ENCODE measurements at regions not wholly inside any gene's neighbourhood (a gene's known extent, or its start where the extent isn't known, plus 50 kb on each side); places are given as distances from the start of the nearest gene placed in this dataset.
A peak's percentile ranks its signal among the peaks of the same experiment; 100 is the strongest.

DNA sequence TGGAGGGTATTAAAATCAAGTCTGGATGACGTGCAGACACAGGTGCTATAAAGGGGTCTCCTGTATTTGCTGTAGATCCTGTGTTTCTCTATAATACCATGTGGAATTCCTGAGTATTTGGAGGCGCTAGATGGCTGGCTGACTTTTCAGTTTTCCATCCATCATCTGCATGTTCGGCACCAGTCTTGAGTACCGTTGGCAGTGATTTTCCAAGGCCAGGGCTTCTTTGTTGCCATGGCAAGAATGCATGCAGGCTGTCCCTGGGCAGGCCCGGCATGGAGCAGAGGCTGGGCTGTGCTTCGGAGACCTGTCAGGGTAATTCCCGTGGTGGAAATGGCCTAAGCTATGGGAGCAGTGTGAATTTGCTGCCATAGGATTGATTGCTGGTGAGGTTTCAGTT is 405.9 kb upstream of the HS6ST1 start:
- H3K36me3 Mint-ChIP-seq: peaks cover 3 to 7% of the 10 kb centered on the region in 2 donors
- H3K4me1 Mint-ChIP-seq: no peaks in the 10 kb centered on the region
- no peaks in the 10 kb centered on the region for H3K27me3 Mint-ChIP-seq
- H3K9me3 Mint-ChIP-seq: peaks cover 4 to 20% (median 8%) of the 10 kb centered on the region in 7 donors
- no peak overlapping the region for H3K4me3 Mint-ChIP-seq
- DNase-seq: no peak
- no peak overlapping the region for H3K27ac Mint-ChIP-seq
- ATAC-seq (ENCODE audit: low read depth in 2 of 2): no peak

DNA sequence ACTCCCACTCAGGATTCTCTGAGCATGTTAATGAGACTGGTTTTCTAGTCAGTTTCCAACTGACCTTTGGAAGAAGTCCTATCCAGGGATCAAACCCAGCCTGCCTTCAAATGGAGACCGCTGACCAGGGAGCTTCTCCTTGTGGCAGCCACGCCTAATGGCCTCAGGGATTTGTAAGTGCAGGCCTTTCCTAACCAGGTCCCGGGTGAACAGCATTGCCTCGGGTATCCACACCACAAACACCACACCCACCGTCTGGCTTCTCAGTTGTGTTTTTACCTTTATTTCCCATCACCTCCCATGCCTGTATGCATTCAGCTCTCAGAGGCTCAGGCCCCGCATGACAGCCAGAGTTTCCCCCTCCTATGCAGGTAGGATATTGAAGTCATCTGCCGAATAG is 406.3 kb upstream of the HS6ST1 start:
- Mint-ChIP-seq H3K36me3 (peaks cover 3 to 7% of the 10 kb centered on the region in 2 donors), H3K4me3 (no peak overlapping the region), H3K9me3 (peaks cover 4 to 17% (median 8%) of the 10 kb centered on the region in 7 donors), H3K27ac (peak overlapping the region in 2 of 6 donors; percentile 13 to 75), H3K4me1 (no peaks in the 10 kb centered on the region), H3K27me3 (no peaks in the 10 kb centered on the region)
- no peak for ATAC-seq (ENCODE audit: low read depth in 2 of 2)
- DNase-seq: no peak

DNA sequence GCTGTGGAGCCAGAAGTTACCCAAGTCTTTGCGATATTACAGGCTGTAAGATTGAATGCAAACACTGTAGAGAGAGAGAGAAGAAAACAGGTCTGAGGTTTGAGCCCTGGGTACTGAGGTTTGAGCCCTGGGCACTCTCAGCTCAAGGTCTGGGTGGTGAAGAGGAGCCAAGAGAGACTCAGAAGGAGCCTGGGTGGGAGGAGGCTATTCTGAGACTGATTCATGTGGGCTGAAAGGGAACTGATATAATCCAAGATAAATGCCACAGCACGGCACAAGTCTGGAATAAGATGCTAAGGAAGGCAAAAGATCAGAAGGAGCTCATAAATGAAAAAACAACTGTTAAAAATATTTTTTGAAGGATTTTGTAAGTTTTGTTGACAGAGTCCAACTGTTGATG is 407.6 kb upstream of the HS6ST1 start:
- Mint-ChIP-seq H3K27me3 (no peaks in the 10 kb centered on the region), H3K4me1 (no peaks in the 10 kb centered on the region), H3K36me3 (peaks cover 3 to 7% of the 10 kb centered on the region in 2 donors), H3K9me3 (peaks cover 4 to 14% (median 9%) of the 10 kb centered on the region in 7 donors), H3K4me3 (peak overlapping the region in 1 of 8 donors; percentile 61), H3K27ac (peak overlapping the region in 1 of 6 donors; percentile 21)
- DNase-seq (no peak), ATAC-seq (ENCODE audit: low read depth in 2 of 2) (no peak)

DNA sequence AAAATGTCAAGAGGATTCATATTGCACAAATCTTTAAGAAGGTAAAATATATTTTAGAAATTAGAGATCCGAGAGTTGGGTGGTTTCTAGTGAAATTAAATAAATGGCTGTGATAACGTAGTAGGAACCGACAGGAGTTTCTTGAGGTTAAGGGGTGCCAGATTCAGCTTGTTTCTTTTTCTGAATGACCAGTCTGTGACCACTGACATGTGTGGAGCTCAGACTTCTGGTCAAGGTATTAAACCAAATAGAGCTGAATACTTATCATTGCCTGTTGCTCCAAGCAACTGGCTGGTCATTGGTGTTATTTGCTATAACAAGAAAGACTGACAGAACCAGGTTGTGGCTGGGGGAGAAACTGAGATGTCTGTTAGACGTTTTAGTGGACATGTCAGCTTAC is 408.2 kb upstream of the HS6ST1 start:
- no peaks in the 10 kb centered on the region for H3K4me1 Mint-ChIP-seq

DNA sequence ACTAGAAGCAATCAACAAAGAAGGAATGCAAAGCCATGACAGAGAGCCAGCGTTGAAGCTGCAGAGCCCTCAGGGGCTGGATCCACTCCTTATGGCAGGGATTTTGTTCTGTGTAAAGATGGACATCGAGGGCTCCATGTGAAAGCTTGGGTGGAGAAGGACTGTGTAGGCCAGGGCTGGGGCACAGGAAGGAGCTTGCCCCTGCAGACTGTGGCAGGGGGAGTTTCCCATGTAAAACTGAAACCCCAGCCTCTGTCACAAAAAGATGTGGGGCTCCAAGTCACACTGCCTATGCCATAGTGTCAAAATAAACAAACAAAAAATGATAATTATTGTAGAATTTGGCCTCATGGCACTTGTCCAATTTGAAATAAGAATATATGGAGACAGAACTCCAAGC is 408.7 kb upstream of the HS6ST1 start:
- Mint-ChIP-seq H3K4me3 (no peak overlapping the region), H3K27ac (no peak overlapping the region), H3K4me1 (no peaks in the 10 kb centered on the region), H3K27me3 (no peaks in the 10 kb centered on the region), H3K9me3 (peaks cover 4 to 14% (median 9%) of the 10 kb centered on the region in 7 donors), H3K36me3 (peaks cover 3 to 7% of the 10 kb centered on the region in 2 donors)
- DNase-seq: no peak
- ATAC-seq (ENCODE audit: low read depth in 2 of 2): no peak

More for the DNA sequence above, 408.2 kb upstream of the HS6ST1 start:
- Mint-ChIP-seq H3K36me3 (peaks cover 3 to 7% of the 10 kb centered on the region in 2 donors), H3K4me3 (no peak overlapping the region), H3K9me3 (peaks cover 4 to 14% (median 9%) of the 10 kb centered on the region in 7 donors), H3K27ac (no peak overlapping the region), H3K27me3 (no peaks in the 10 kb centered on the region)
- no peak for DNase-seq
- no peak for ATAC-seq (ENCODE audit: low read depth in 2 of 2)

DNA sequence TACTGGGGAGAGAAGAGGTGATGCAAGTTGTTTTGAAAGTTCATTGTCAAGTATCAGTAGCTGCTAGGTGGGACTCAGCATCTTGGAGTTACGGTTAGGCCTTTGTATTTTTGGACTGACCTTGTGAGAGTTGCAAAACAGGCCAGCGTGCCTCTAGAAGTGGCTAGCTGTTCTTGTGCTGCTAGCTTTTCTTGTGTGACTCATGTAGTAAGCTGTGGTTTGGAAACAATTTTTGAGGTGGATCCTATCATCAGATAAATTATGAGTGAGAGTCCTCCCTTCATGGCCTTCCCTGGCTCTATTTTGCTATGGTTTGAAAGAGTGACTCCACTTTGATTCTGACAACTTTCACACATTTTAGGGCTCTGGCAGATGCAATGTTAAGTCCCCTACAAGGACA is 409.2 kb upstream of the HS6ST1 start:
- peaks cover 3 to 7% of the 10 kb centered on the region in 2 donors for H3K36me3 Mint-ChIP-seq
- DNase-seq (no peak), ATAC-seq (ENCODE audit: low read depth in 2 of 2) (no peak)
- peaks cover 4 to 14% (median 9%) of the 10 kb centered on the region in 7 donors for H3K9me3 Mint-ChIP-seq
- H3K27me3 Mint-ChIP-seq: peaks cover 0 to 4% (median 0%) of the 10 kb centered on the region in 3 donors
- H3K4me3 Mint-ChIP-seq: no peak overlapping the region
- no peaks in the 10 kb centered on the region for H3K4me1 Mint-ChIP-seq
- H3K27ac Mint-ChIP-seq: peak overlapping the region in 1 of 6 donors; percentile 61

DNA sequence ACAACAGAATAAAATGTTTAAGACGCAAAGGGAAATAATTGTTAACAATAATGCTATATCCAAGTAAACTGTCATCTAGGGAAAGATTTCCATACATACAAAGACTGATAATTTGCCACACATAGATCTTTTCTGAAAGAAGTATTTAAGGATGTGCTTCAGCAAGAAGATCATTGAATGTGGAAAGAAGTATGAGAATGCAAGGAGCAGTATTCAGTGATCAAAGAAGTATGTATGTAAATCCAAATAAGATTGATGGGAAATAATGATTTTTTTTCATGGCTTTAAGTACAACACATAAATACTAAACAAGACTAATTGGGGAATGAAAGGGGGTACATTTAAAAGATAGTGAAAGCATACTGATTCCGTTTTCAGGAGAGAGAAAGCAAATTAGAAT is 410.4 kb upstream of the HS6ST1 start:
- Mint-ChIP-seq H3K27me3 (peaks cover 0 to 7% (median 0%) of the 10 kb centered on the region in 3 donors), H3K4me1 (peaks cover 0 to 3% (median 0%) of the 10 kb centered on the region in 3 donors), H3K27ac (no peak overlapping the region), H3K9me3 (peaks cover 4 to 14% (median 9%) of the 10 kb centered on the region in 7 donors), H3K4me3 (no peak overlapping the region), H3K36me3 (peaks cover 3 to 7% of the 10 kb centered on the region in 2 donors)
- ATAC-seq (ENCODE audit: low read depth in 2 of 2) (no peak), DNase-seq (no peak)

DNA sequence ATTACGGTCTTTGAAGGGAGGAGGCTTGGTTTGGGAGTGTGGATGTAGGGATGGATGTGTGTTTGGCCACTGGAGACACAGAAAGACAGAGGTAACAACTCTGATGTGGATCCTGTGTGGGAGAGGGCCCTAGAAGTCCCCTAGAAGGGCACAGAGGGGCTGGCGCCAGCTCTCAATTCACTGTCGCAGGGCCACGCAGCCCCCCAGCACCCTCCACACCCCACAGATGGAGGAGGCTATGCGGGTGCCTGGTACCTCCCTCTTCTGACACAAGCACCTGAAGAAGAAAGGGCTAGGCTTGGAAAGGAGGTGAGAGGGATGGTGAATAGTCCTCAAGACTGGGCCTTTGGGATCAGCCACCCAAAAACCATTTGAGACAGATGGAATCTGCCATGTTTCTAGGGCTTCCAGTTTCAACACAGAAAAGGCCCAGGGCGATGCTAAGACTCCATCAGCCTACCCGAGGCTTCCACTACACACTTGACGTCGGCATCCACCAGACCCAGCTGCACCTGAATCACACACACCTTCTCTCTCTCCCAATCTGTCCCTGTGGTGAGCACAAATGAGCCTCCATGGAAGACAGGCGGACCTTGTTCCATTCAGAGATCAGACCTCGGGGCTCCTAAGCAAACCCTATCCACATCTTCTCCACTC is 413.5 kb upstream of the HS6ST1 start:
- no peak overlapping the region for H3K27ac Mint-ChIP-seq
- peaks cover 13 to 23% (median 20%) of the 10 kb centered on the region in 3 donors for H3K4me1 Mint-ChIP-seq
- ATAC-seq (ENCODE audit: low read depth in 2 of 2) (no peak), DNase-seq (no peak)
- peaks cover 7 to 17% (median 12%) of the 10 kb centered on the region in 3 donors for H3K27me3 Mint-ChIP-seq
- H3K4me3 Mint-ChIP-seq: peak overlapping the region in 1 of 8 donors; percentile 64
- peaks cover 4 to 14% (median 9%) of the 10 kb centered on the region in 7 donors for H3K9me3 Mint-ChIP-seq
- peaks cover 3 to 7% of the 10 kb centered on the region in 2 donors for H3K36me3 Mint-ChIP-seq

DNA sequence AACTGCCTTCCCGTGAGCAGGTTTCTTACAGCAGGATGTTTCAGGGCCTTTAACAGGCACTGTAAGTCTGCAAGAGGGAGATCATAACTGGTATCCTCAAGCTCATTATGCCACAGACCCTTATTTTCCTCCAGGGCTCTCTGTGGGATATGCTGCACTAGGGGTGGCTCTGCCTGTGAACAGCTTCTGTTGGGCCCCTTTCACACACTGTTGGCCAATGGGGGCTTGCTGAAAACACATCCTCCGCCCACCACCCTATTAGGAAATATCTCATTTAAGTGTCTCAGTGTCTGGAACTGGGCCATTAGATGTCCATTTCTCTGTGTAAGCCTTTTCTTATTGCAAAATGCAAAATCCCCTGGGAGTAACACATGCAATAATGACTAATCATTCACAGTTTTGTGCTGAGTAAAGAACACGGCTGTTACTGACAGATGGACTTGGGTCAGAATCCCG is 414.3 kb upstream of the HS6ST1 start:
- peaks cover 3 to 7% of the 10 kb centered on the region in 2 donors for H3K36me3 Mint-ChIP-seq
- H3K9me3 Mint-ChIP-seq: peaks cover 4 to 14% (median 7%) of the 10 kb centered on the region in 7 donors
- DNase-seq: no peak
- H3K27me3 Mint-ChIP-seq: peaks cover 7 to 17% (median 12%) of the 10 kb centered on the region in 3 donors
- H3K4me1 Mint-ChIP-seq: peaks cover 13 to 23% (median 20%) of the 10 kb centered on the region in 3 donors
- no peak for ATAC-seq (ENCODE audit: low read depth in 2 of 2)
- no peak overlapping the region for H3K27ac Mint-ChIP-seq
- no peak overlapping the region for H3K4me3 Mint-ChIP-seq

DNA sequence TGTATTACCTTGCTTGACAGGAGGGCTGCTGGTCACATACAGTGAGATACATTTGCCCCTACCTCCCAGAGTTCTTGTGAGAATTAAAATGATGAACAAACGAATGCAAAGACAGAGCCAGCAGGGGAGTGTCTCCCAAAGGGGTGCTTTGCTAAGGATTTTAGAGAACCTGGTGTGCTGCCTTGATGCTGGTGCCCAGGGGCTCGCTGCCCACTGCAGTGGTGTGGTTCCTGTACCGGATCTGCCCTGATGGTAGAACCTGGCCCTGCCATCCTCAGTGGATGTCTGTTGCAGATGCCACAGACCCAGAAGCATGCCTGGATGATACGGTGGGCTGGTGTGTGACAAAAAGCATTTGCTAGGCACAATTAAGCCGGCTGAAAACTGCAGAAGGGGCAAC is 414.8 kb upstream of the HS6ST1 start:
- ATAC-seq (ENCODE audit: low read depth in 2 of 2) (no peak), DNase-seq (no peak)
- peak overlapping the region in 1 of 8 donors; percentile 16 for H3K4me3 Mint-ChIP-seq
- peak overlapping the region in 1 of 6 donors; percentile 26 for H3K27ac Mint-ChIP-seq
- peaks cover 3 to 7% of the 10 kb centered on the region in 2 donors for H3K36me3 Mint-ChIP-seq
- H3K27me3 Mint-ChIP-seq: peaks cover 7 to 17% (median 12%) of the 10 kb centered on the region in 3 donors
- peaks cover 13 to 23% (median 20%) of the 10 kb centered on the region in 3 donors for H3K4me1 Mint-ChIP-seq
- H3K9me3 Mint-ChIP-seq: peaks cover 2 to 9% (median 5%) of the 10 kb centered on the region in 7 donors

DNA sequence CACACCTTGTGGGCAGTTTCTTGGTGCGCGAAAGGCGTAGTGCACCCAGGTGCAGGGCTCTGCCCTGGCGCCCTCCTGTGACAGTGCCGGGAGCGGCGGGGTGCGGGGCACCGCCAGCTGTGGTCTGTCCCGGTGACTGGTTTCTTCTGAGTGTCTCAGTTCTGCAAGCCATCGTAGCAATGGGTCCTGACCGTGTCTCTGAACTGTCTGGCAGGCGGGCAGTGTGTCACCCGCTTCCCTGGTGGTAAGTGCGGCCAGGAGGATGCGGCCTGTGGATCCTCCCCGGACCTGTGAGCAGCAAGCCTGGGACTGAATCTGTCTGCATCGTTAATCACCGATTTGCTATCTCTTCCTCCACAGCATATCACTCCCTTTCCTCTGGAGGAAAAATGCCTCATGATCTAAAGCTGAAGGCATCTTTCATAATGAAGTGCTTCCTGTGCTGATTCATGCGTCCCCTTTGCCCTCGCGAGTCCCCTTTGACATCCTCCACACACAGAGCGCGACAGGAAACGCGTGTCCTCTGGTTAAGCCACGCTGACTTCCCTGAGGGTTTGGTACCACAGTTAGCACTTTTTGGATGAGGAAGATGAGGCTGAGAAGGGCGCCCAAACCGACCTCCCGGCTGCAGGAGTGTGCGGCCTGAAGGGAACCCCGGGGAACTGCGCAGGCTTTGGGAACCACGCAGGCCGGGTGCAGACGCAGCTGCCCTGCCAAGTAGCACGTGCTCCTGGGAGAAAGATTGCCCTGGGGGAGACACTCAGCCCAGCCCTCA is 416.0 kb upstream of the HS6ST1 start:
- ATAC-seq (ENCODE audit: low read depth in 2 of 2): peak; percentile 71 to 72
- Mint-ChIP-seq H3K4me3 (peak overlapping the region in 7 of 8 donors; percentile 26 to 82 (median 47)), H3K9me3 (peaks cover 0 to 1% (median 0%) of the 10 kb centered on the region in 7 donors), H3K27me3 (peaks cover 12 to 17% (median 12%) of the 10 kb centered on the region in 3 donors), H3K36me3 (no peaks in the 10 kb centered on the region), H3K27ac (peak overlapping the region in 3 of 6 donors; percentile 5 to 26 (median 24)), H3K4me1 (peaks cover 13 to 23% (median 20%) of the 10 kb centered on the region in 3 donors)
- DNase-seq: peak; percentile 32

DNA sequence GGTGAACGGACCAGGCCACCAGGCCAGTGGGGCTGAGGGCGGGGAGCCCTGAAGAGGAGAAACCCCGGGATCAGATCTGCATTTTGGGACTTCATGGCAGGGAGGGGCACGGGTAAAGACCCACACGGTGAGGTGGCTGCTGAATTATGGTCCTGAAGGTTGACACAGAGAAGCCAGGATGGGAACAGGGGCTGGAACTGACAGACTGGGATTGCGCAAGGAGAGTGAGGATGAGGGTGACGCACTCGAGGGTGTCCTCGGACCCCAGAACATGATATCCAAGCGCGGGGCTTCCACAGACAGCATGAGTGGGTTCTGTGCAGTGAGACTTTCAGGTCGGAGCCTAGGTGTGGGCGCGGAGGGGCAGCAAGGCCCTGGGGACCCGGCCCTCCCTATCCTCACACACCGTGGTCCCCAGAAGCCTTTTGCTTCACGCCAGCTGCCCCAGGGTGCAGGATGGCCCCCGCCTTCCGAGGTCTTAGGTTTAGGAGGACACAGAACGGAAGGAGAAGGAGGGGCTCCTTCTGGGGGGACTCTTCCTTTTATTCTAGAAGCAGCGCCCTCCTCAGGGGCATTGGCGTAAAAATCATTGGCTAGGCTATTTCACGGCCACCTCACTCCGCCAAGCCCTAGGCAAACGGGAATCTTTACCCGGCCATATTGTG is 416.8 kb upstream of the HS6ST1 start:
- ATAC-seq (ENCODE audit: low read depth in 2 of 2) (no peak), DNase-seq (no peak)
- peak overlapping the region in 5 of 8 donors; percentile 26 to 69 (median 43) for H3K4me3 Mint-ChIP-seq
- H3K27ac Mint-ChIP-seq: peak overlapping the region in 1 of 6 donors; percentile 26
- no peaks in the 10 kb centered on the region for H3K9me3 Mint-ChIP-seq
- H3K27me3 Mint-ChIP-seq: peaks cover 12 to 17% (median 14%) of the 10 kb centered on the region in 3 donors
- H3K4me1 Mint-ChIP-seq: peaks cover 13 to 23% (median 20%) of the 10 kb centered on the region in 3 donors
- no peaks in the 10 kb centered on the region for H3K36me3 Mint-ChIP-seq
